ENCODE measurements at regions not wholly inside any gene's neighbourhood (a gene's known extent, or its start where the extent isn't known, plus 50 kb on each side); places are given as distances from the start of the nearest gene placed in this dataset.

DNA sequence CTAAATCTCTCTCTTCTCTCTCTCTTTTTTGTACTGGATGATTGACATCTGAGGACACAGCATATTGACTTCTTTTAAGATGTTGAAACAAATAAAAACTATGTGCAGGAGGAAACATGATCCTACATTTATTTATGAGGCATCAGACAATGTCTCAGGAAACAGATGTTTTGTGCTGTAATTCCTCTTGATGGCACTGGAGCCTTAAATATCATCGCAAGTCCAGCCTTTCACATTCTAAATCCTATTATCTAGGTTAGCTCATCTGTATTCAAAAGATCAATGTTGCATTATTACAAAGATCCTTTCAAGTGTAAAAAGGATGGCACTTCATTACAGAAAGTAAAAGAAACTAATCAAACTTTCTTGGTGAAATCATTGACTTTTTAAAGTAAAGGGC lies 63.9 kb downstream of the MAT2B start:
- Mint-ChIP-seq H3K27ac (ENCODE audit: unreplicated experiment) (no peak overlapping the region), H3K9me3 (ENCODE audit: low read depth) (no peaks in the 10 kb centered on the region), H3K27me3 (ENCODE audit: low read depth) (peaks cover 66% of the 10 kb centered on the region), H3K4me3 (ENCODE audit: unreplicated experiment) (no peak overlapping the region), H3K36me3 (ENCODE audit: low read depth) (no peaks in the 10 kb centered on the region), H3K4me1 (ENCODE audit: low read depth) (peaks cover 6% of the 10 kb centered on the region)
- no peak for DNase-seq (ENCODE audit: low spot score)
- TF ChIP-seq, protein P1, sequence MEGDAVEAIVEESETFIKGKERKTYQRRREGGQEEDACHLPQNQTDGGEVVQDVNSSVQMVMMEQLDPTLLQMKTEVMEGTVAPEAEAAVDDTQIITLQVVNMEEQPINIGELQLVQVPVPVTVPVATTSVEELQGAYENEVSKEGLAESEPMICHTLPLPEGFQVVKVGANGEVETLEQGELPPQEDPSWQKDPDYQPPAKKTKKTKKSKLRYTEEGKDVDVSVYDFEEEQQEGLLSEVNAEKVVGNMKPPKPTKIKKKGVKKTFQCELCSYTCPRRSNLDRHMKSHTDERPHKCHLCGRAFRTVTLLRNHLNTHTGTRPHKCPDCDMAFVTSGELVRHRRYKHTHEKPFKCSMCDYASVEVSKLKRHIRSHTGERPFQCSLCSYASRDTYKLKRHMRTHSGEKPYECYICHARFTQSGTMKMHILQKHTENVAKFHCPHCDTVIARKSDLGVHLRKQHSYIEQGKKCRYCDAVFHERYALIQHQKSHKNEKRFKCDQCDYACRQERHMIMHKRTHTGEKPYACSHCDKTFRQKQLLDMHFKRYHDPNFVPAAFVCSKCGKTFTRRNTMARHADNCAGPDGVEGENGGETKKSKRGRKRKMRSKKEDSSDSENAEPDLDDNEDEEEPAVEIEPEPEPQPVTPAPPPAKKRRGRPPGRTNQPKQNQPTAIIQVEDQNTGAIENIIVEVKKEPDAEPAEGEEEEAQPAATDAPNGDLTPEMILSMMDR (IDR thresholded peaks at IDR 0.05): peak; percentile 25

DNA sequence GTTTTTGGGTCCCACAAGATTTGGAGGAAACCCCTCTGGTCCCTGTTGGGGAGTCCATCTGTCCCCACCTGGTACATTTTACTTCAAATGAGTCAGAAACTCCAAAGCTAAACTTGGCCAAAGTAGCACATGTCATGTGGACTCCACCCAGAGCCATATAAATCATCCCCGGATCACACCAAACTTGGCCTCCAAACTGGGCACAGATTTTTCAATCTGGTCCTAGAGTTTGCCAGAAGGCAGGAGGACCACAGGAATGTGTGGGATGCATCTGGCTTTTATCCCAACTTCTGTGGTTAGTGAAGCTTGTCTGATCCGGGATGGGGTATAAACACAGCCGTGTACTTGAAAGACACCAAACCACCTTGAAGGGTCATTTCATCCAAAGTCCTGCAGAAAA lies 66.3 kb downstream of the MAT2B start:
- Mint-ChIP-seq H3K9me3 (ENCODE audit: low read depth) (no peaks in the 10 kb centered on the region), H3K4me1 (ENCODE audit: low read depth) (no peaks in the 10 kb centered on the region), H3K27me3 (ENCODE audit: low read depth) (peaks cover 60% of the 10 kb centered on the region), H3K36me3 (ENCODE audit: low read depth) (no peaks in the 10 kb centered on the region), H3K4me3 (ENCODE audit: unreplicated experiment) (no peak overlapping the region), H3K27ac (ENCODE audit: unreplicated experiment) (no peak overlapping the region)
- DNase-seq (ENCODE audit: low spot score): no peak
- TF ChIP-seq, protein P1 (IDR thresholded peaks at IDR 0.05): no peak

DNA sequence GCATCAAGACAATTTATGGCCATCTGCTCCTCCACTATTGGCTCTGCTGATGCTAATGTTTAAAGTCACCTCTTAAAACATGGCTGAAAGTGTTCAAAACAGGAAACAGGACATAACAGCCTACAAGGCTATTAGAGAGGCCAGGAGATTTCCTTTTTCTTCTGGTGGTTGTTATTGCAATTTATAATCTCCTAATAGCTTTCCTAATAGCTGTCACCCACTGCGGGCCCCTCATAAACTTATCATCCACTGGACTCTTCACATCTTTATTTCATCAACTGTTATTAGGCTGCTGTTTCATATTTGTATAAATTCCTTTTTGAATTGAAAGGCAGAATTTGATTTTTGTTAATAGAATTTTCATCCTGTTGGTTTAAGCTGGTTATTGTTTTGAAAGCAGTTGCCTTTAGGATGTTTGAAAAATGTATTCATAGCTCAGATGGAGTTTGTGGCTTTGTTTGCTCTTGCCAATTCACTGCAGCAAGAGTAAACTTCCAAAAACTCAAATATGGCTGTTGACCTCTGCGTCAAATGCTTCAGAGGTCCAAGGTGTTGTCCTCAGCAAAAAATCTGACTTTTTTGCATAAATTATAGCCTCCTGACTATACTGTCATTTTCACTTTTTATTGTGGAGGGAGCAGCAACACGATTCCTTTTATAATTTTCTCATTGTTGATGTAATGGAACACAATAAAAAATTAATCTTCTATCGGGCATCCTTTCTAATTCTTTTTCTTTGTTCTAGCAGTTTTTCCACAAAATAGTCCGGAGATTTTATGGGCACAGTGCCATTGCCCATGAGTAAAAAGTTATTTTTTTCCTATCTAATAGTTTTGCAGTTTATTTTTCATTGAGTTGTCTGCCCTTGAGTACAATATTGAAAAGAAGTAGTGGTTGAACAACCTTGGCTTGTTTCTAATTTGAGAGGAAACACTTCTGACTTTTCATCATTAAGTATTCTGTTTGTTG lies 69.3 kb downstream of the MAT2B start:
- TF ChIP-seq, protein P1 (IDR thresholded peaks at IDR 0.05): no peak
- Mint-ChIP-seq H3K9me3 (ENCODE audit: low read depth) (peaks cover 3% of the 10 kb centered on the region), H3K27me3 (ENCODE audit: low read depth) (peaks cover 38% of the 10 kb centered on the region), H3K4me1 (ENCODE audit: low read depth) (no peaks in the 10 kb centered on the region), H3K4me3 (ENCODE audit: unreplicated experiment) (no peak overlapping the region), H3K27ac (ENCODE audit: unreplicated experiment) (no peak overlapping the region), H3K36me3 (ENCODE audit: low read depth) (no peaks in the 10 kb centered on the region)
- no peak for DNase-seq (ENCODE audit: low spot score)

DNA sequence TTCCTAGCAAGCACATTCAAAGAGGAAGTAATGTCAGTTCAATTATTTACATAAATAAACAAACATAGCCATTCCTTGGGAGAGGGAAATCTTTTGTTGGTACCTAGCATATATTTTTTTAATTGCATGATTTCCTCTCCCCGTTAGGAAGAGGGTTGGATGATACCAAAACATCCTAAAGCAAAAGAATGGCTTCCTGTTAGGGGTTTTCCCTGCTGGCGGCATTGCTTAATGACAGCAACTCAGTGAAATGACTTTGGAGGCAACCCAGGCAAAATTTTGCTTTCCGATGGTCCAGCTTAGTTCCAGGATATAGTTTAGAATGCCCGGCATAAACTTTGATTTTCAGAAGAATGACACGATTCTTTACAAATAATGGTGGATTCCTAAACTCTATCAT lies 73.2 kb downstream of the MAT2B start:
- no peak overlapping the region for H3K27ac Mint-ChIP-seq (ENCODE audit: unreplicated experiment)
- peaks cover 3% of the 10 kb centered on the region for H3K9me3 Mint-ChIP-seq (ENCODE audit: low read depth)
- H3K4me3 Mint-ChIP-seq (ENCODE audit: unreplicated experiment): no peak overlapping the region
- H3K36me3 Mint-ChIP-seq (ENCODE audit: low read depth): no peaks in the 10 kb centered on the region
- H3K27me3 Mint-ChIP-seq (ENCODE audit: low read depth): peaks cover 24% of the 10 kb centered on the region
- no peak for DNase-seq (ENCODE audit: low spot score)
- no peaks in the 10 kb centered on the region for H3K4me1 Mint-ChIP-seq (ENCODE audit: low read depth)
- TF ChIP-seq, protein P1 (IDR thresholded peaks at IDR 0.05): no peak

DNA sequence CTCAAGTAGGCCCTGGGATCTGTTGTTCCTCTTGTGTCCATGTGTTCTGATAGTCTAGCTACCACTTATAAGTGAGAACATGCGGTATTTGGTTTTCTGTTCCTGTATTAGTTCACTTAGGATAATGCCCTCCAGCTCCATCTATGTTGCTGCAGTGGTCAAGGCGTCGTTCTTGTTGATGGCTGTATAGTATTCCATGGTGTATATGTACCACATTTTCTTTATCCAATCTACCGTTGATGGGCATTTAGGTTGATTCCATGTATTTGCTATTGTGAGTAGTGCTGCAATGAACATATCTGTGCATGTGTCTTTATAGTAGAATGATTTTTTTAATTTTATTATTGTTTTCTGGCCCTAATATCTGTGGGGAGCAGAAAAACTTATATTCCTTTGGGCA lies 74.3 kb downstream of the MAT2B start:
- Mint-ChIP-seq H3K4me3 (ENCODE audit: unreplicated experiment) (no peak overlapping the region), H3K9me3 (ENCODE audit: low read depth) (peaks cover 3% of the 10 kb centered on the region), H3K27me3 (ENCODE audit: low read depth) (peaks cover 19% of the 10 kb centered on the region), H3K4me1 (ENCODE audit: low read depth) (no peaks in the 10 kb centered on the region), H3K36me3 (ENCODE audit: low read depth) (no peaks in the 10 kb centered on the region), H3K27ac (ENCODE audit: unreplicated experiment) (no peak overlapping the region)
- TF ChIP-seq, protein P1 (IDR thresholded peaks at IDR 0.05): no peak
- DNase-seq (ENCODE audit: low spot score): no peak
